ENCODE measurements at regions not wholly inside any gene's neighbourhood (a gene's known extent, or its start where the extent isn't known, plus 50 kb on each side); places are given as distances from the start of the nearest gene placed in this dataset.

- H3K9ac ChIP-seq (ENCODE audit: insufficient read depth, low read length) = no peak overlapping the region
- no peak overlapping the region for H2AFZ ChIP-seq (ENCODE audit: low read length)
- H3K27ac ChIP-seq (ENCODE audit: insufficient read depth, low read length) = no peak overlapping the region
- DNase-seq (ENCODE audit: low read depth in 2 of 2) = no peak
- H3K4me1 ChIP-seq (ENCODE audit: control insufficient read depth, extremely low read depth, insufficient read depth, low read length) = no peaks in the 10 kb centered on the region
- no peaks in the 10 kb centered on the region for H4K20me1 ChIP-seq (ENCODE audit: control insufficient read depth, extremely low read depth, insufficient read depth, low read length)
- H3K36me3 ChIP-seq (ENCODE audit: control insufficient read depth, insufficient read depth, low read length) = no peaks in the 10 kb centered on the region
- no peak overlapping the region for H3K4me3 ChIP-seq (replicated peaks in 1 of 4; ENCODE audit: control extremely low read depth in 1 of 4, insufficient read depth in 1 of 4, low read depth in 3 of 4, low read length in 4 of 4)
- no peaks in the 10 kb centered on the region for H3K27me3 ChIP-seq (ENCODE audit: control insufficient read depth, insufficient read depth, low read length)
- no peaks in the 10 kb centered on the region for H3K9me3 ChIP-seq (ENCODE audit: control insufficient read depth, insufficient read depth, low read depth, low read length)
- H3K4me2 ChIP-seq (ENCODE audit: extremely low read depth, insufficient read depth, low read length) = no peak overlapping the region
- no peaks in the 10 kb centered on the region for H3K79me2 ChIP-seq (ENCODE audit: control insufficient read depth, insufficient read depth, low read length)
- no peak for TF ChIP-seq CTCF (conservative IDR thresholded peaks at IDR 0.05 in 1 of 2, IDR thresholded peaks at IDR 0.05 in 1 of 2; ENCODE audit: low read depth in 1 of 2, low read length in 2 of 2)
- TF ChIP-seq EZH2 (IDR thresholded peaks at IDR 0.05; ENCODE audit: low read length, missing control alignments) = no peak
These were observed 252.1 kb upstream of the TAC1 start for GRCh38 chr7:97479740-97480290.

GRCh38 chr7:97480772-97481390 lies 251.0 kb upstream of the TAC1 start:
- Histone ChIP-seq H3K4me2 (ENCODE audit: extremely low read depth, insufficient read depth, low read length) (no peak overlapping the region), H4K20me1 (ENCODE audit: control insufficient read depth, extremely low read depth, insufficient read depth, low read length) (no peaks in the 10 kb centered on the region), H3K4me1 (ENCODE audit: control insufficient read depth, extremely low read depth, insufficient read depth, low read length) (no peaks in the 10 kb centered on the region), H3K79me2 (ENCODE audit: control insufficient read depth, insufficient read depth, low read length) (no peaks in the 10 kb centered on the region), H3K27me3 (ENCODE audit: control insufficient read depth, insufficient read depth, low read length) (no peaks in the 10 kb centered on the region), H3K9ac (ENCODE audit: insufficient read depth, low read length) (no peak overlapping the region), H3K36me3 (ENCODE audit: control insufficient read depth, insufficient read depth, low read length) (no peaks in the 10 kb centered on the region), H3K4me3 (replicated peaks in 1 of 4; ENCODE audit: control extremely low read depth in 1 of 4, insufficient read depth in 1 of 4, low read depth in 3 of 4, low read length in 4 of 4) (no peak overlapping the region), H3K27ac (ENCODE audit: insufficient read depth, low read length) (no peak overlapping the region), H2AFZ (ENCODE audit: low read length) (no peak overlapping the region), H3K9me3 (ENCODE audit: control insufficient read depth, insufficient read depth, low read depth, low read length) (no peaks in the 10 kb centered on the region)
- no peak for DNase-seq (ENCODE audit: low read depth in 2 of 2)
- TF ChIP-seq CTCF (conservative IDR thresholded peaks at IDR 0.05 in 1 of 2, IDR thresholded peaks at IDR 0.05 in 1 of 2; ENCODE audit: low read depth in 1 of 2, low read length in 2 of 2) = no peak
- no peak for TF ChIP-seq EZH2 (IDR thresholded peaks at IDR 0.05; ENCODE audit: low read length, missing control alignments)

- no peaks in the 10 kb centered on the region for H3K27me3 ChIP-seq (ENCODE audit: control insufficient read depth, insufficient read depth, low read length)
- no peak overlapping the region for H3K27ac ChIP-seq (ENCODE audit: insufficient read depth, low read length)
- no peak overlapping the region for H3K4me2 ChIP-seq (ENCODE audit: extremely low read depth, insufficient read depth, low read length)
- no peaks in the 10 kb centered on the region for H3K36me3 ChIP-seq (ENCODE audit: control insufficient read depth, insufficient read depth, low read length)
- H2AFZ ChIP-seq (ENCODE audit: low read length) = no peak overlapping the region
- no peak overlapping the region for H3K4me3 ChIP-seq (replicated peaks in 1 of 4; ENCODE audit: control extremely low read depth in 1 of 4, insufficient read depth in 1 of 4, low read depth in 3 of 4, low read length in 4 of 4)
- no peak overlapping the region for H3K9ac ChIP-seq (ENCODE audit: insufficient read depth, low read length)
- no peaks in the 10 kb centered on the region for H3K4me1 ChIP-seq (ENCODE audit: control insufficient read depth, extremely low read depth, insufficient read depth, low read length)
- no peak for DNase-seq (ENCODE audit: low read depth in 2 of 2)
- no peaks in the 10 kb centered on the region for H3K9me3 ChIP-seq (ENCODE audit: control insufficient read depth, insufficient read depth, low read depth, low read length)
- no peaks in the 10 kb centered on the region for H4K20me1 ChIP-seq (ENCODE audit: control insufficient read depth, extremely low read depth, insufficient read depth, low read length)
- TF ChIP-seq CTCF (conservative IDR thresholded peaks at IDR 0.05 in 1 of 2, IDR thresholded peaks at IDR 0.05 in 1 of 2; ENCODE audit: low read depth in 1 of 2, low read length in 2 of 2) (no peak), EZH2 (IDR thresholded peaks at IDR 0.05; ENCODE audit: low read length, missing control alignments) (no peak)
- H3K79me2 ChIP-seq (ENCODE audit: control insufficient read depth, insufficient read depth, low read length) = no peaks in the 10 kb centered on the region
These were observed 236.4 kb upstream of the TAC1 start for GRCh38 chr7:97495487-97495886.
